SK-N-SH treated with all-trans-retinoic acid at 6 μM for 48 hours (cell line): ENCODE measurements at regions not wholly inside any gene's neighbourhood (a gene's known extent, or its start where the extent isn't known, plus 50 kb on each side); places are given as distances from the start of the nearest gene placed in this dataset.
A peak's percentile ranks its signal among the peaks of the same experiment; 100 is the strongest.

Experiments
- ATAC-seq: fragments of 200-7000 bp; cut with Tn5 transposase; 3 replicates; pipeline ENCODE4 v1.9.1; 2020; ENCODE audit warnings: mild to moderate bottlenecking, moderate library complexity
- ARNTL ChIP-seq: fragments of 450-650 bp; formaldehyde crosslinking; IDR thresholded peaks from 2 replicates; pipeline ENCODE4 v1.5.0; 2020; ENCODE audit warnings: low read depth, mild to moderate bottlenecking, moderate library complexity, borderline replicate concordance
- BACH2 ChIP-seq: fragments of 250-450 bp; sonication (Bioruptor Pico); IDR thresholded peaks from 2 replicates; pipeline ENCODE4 v1.9.0; 2021; ENCODE audit warnings: mild to moderate bottlenecking, borderline replicate concordance
- CREB5 ChIP-seq: fragments of 250-450 bp; sonication (Bioruptor Pico); IDR thresholded peaks from 2 replicates; pipeline ENCODE4 v1.5.1; 2020; ENCODE audit warnings: low read depth, mild to moderate bottlenecking, moderate library complexity
- CSDC2 ChIP-seq: fragments of 250-450 bp; sonication (Bioruptor Pico); IDR thresholded peaks from 2 replicates; pipeline ENCODE4 v1.5.0; 2020; ENCODE audit warnings: mild to moderate bottlenecking, moderate library complexity
- CSRNP3 ChIP-seq: fragments of 250-450 bp; sonication (Bioruptor Pico); IDR thresholded peaks from 2 replicates; pipeline ENCODE4 v1.5.1; 2021; ENCODE audit warnings: mild to moderate bottlenecking, moderate library complexity
- ESRRG ChIP-seq: fragments of 250-450 bp; sonication (Bioruptor Pico); IDR thresholded peaks from 2 replicates; pipeline ENCODE4 v1.6.1; 2021; ENCODE audit warnings: mild to moderate bottlenecking
- GLIS3 ChIP-seq: fragments of 250-450 bp; sonication (Bioruptor Pico); IDR thresholded peaks from 2 replicates; pipeline ENCODE4 v1.5.0; 2020; ENCODE audit warnings: mild to moderate bottlenecking, moderate library complexity
- ISL1 ChIP-seq: fragments of 250-450 bp; sonication (Bioruptor Pico); IDR thresholded peaks from 2 replicates; pipeline ENCODE4 v2.1.2; 2022; ENCODE audit warnings: mild to moderate bottlenecking, moderate library complexity
- OSR1 ChIP-seq: fragments of 250-450 bp; sonication (Bioruptor Pico); IDR thresholded peaks from 2 replicates; pipeline ENCODE4 v1.8.0; 2022; ENCODE audit warnings: moderate library complexity, mild to moderate bottlenecking, inconsistent platforms
- POU6F1 ChIP-seq: fragments of 250-450 bp; sonication (Bioruptor Pico); IDR thresholded peaks from 2 replicates; pipeline ENCODE4 v1.8.0; 2021; ENCODE audit warnings: low read depth, mild to moderate bottlenecking, moderate library complexity, borderline replicate concordance
- PPARA ChIP-seq: fragments of 250-450 bp; sonication (Bioruptor Pico); IDR thresholded peaks from 2 replicates; pipeline ENCODE4 v1.5.0; 2020; ENCODE audit warnings: mild to moderate bottlenecking, borderline replicate concordance
- RARB ChIP-seq: fragments of 250-450 bp; sonication (Bioruptor Pico); IDR thresholded peaks from 2 replicates; pipeline ENCODE4 v1.8.0; 2021; ENCODE audit warnings: mild to moderate bottlenecking, moderate library complexity
- SNAI2 ChIP-seq: fragments of 250-450 bp; sonication (Bioruptor Pico); IDR thresholded peaks from 2 replicates; pipeline ENCODE4 v1.5.0; 2020; ENCODE audit warnings: mild to moderate bottlenecking, moderate library complexity
- TCF4 ChIP-seq: fragments of 250-450 bp; sonication (Bioruptor Pico); IDR thresholded peaks from 2 replicates; pipeline ENCODE4 v1.8.0; 2021; ENCODE audit warnings: mild to moderate bottlenecking, moderate library complexity, borderline replicate concordance
- TOX ChIP-seq: fragments of 250-450 bp; sonication (Bioruptor Pico); IDR thresholded peaks from 2 replicates; pipeline ENCODE4 v1.8.0; 2021; ENCODE audit warnings: mild to moderate bottlenecking, moderate library complexity, borderline replicate concordance
- ZC3H10 ChIP-seq: fragments of 250-450 bp; sonication (Bioruptor Pico); IDR thresholded peaks from 2 replicates; pipeline ENCODE4 v1.5.1; 2021; ENCODE audit warnings: mild to moderate bottlenecking, moderate library complexity
- ZFP3 ChIP-seq: fragments of 250-450 bp; sonication (Bioruptor Pico); IDR thresholded peaks from 2 replicates; pipeline ENCODE4 v1.5.0; 2020; ENCODE audit warnings: mild to moderate bottlenecking, moderate library complexity
- ZFP30 ChIP-seq: fragments of 450-650 bp; formaldehyde crosslinking; IDR thresholded peaks from 2 replicates; pipeline ENCODE4 v1.5.0; 2022; ENCODE audit warnings: mild to moderate bottlenecking, moderate library complexity
- ZNF565 ChIP-seq: fragments of 450-650 bp; formaldehyde crosslinking; conservative IDR thresholded peaks from 2 replicates; pipeline ENCODE4 v1.5.0; 2020; ENCODE audit warnings: low read depth, mild to moderate bottlenecking, moderate library complexity
- ZNF70 ChIP-seq: fragments of 450-650 bp; formaldehyde crosslinking; IDR thresholded peaks from 2 replicates; pipeline ENCODE4 v1.5.0; 2020; ENCODE audit warnings: mild to moderate bottlenecking, moderate library complexity
- ZNF8 ChIP-seq: fragments of 450-650 bp; formaldehyde crosslinking; IDR thresholded peaks from 2 replicates; pipeline ENCODE4 v1.5.0; 2020; ENCODE audit warnings: mild to moderate bottlenecking, moderate library complexity
- TF ChIP-seq, protein P1 (sequence below): fragments of 250-450 bp; sonication (Bioruptor Pico); IDR thresholded peaks from 2 replicates; pipeline ENCODE4 v1.8.0; 2020; ENCODE audit warnings: mild to moderate bottlenecking, moderate library complexity, borderline replicate concordance

DNA sequence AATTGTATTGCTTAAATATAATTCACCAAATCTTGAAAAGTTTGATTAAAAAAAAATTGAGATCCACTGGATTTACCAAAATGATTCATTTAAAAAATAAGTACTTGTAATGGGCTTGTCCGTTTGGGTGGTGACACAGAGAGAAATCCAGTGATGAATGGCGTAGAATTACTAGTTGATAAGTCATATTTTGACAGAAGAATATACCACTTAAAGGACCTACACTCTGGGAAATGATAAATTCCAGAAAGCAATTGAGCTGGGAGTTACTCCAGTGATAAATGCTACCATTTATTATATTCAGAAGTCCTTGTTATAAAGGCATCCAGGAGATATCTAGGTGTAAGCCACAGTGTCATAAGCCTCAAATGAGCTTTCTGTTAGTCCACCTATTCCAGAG, 141.8 kb upstream of the CFAP20DC start:
- peak; percentile 31; the same call in 2 of the 3 replicates for ATAC-seq
- TF ChIP-seq OSR1 (CRISPR knock-in tag) (no peak), ISL1 (CRISPR knock-in tag) (peak; percentile 58), CSDC2 (CRISPR knock-in tag) (no peak), TOX (CRISPR knock-in tag) (peak; percentile 79; the same call in 1 of the 2 replicates), ZC3H10 (CRISPR knock-in tag) (peak; percentile 93), CREB5 (CRISPR knock-in tag) (no peak)

- TF ChIP-seq GLIS3 (CRISPR knock-in tag) (no peak), ISL1 (CRISPR knock-in tag) (no peak), ZFP3 (CRISPR knock-in tag) (no peak), PPARA (CRISPR knock-in tag) (no peak), ARNTL (CRISPR knock-in tag) (no peak), ZC3H10 (CRISPR knock-in tag) (no peak), ZNF70 (CRISPR knock-in tag) (no peak), ESRRG (CRISPR knock-in tag) (no peak), TCF4 (CRISPR knock-in tag) (no peak), SNAI2 (CRISPR knock-in tag) (no peak), BACH2 (CRISPR knock-in tag) (no peak), CSDC2 (CRISPR knock-in tag) (no peak), CREB5 (CRISPR knock-in tag) (no peak), POU6F1 (CRISPR knock-in tag) (no peak), CSRNP3 (no peak)
- TF ChIP-seq, protein P1, sequence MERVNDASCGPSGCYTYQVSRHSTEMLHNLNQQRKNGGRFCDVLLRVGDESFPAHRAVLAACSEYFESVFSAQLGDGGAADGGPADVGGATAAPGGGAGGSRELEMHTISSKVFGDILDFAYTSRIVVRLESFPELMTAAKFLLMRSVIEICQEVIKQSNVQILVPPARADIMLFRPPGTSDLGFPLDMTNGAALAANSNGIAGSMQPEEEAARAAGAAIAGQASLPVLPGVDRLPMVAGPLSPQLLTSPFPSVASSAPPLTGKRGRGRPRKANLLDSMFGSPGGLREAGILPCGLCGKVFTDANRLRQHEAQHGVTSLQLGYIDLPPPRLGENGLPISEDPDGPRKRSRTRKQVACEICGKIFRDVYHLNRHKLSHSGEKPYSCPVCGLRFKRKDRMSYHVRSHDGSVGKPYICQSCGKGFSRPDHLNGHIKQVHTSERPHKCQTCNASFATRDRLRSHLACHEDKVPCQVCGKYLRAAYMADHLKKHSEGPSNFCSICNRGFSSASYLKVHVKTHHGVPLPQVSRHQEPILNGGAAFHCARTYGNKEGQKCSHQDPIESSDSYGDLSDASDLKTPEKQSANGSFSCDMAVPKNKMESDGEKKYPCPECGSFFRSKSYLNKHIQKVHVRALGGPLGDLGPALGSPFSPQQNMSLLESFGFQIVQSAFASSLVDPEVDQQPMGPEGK (CRISPR knock-in tag): no peak
- ATAC-seq: no peak
Observed at GRCh38 chr3:59189939-59190338, 140.1 kb upstream of the CFAP20DC start.

GRCh38 chr3:59189526-59189925, 139.7 kb upstream of the CFAP20DC start:
- TF ChIP-seq RARB (CRISPR knock-in tag) (no peak), ISL1 (CRISPR knock-in tag) (no peak), ARNTL (CRISPR knock-in tag) (no peak), ZNF70 (CRISPR knock-in tag) (no peak), ZC3H10 (CRISPR knock-in tag) (no peak), CREB5 (CRISPR knock-in tag) (no peak), ZNF8 (no peak), ZFP30 (CRISPR knock-in tag) (no peak), ESRRG (CRISPR knock-in tag) (no peak), ZNF565 (CRISPR knock-in tag) (no peak), TCF4 (CRISPR knock-in tag) (no peak), POU6F1 (CRISPR knock-in tag) (no peak), GLIS3 (CRISPR knock-in tag) (no peak), CSDC2 (CRISPR knock-in tag) (no peak), PPARA (CRISPR knock-in tag) (no peak)
- TF ChIP-seq, protein P1 (CRISPR knock-in tag): no peak
- TF ChIP-seq, all 23 proteins: peak for 0
- no peak; the same call in 2 of the 3 replicates for ATAC-seq
